HG02973 (cell line): ENCODE measurements at regions not wholly inside any gene's neighbourhood (a gene's known extent, or its start where the extent isn't known, plus 50 kb on each side); places are given as distances from the start of the nearest gene placed in this dataset.
A peak's percentile ranks its signal among the peaks of the same experiment; 100 is the strongest.
"Not testable (repeated sequence)": the region's sequence is repeated elsewhere in the genome, so short reads cannot be mapped to it uniquely, and the experiment has no call there.

Experiments used
- ATAC-seq: cut with Tn5 transposase; IDR thresholded peaks from one replicate; pipeline ENCODE4 v1.9.1; 2021; ENCODE audit warnings: moderate library complexity; ENCODE audit not compliant: unreplicated experiment

- ATAC-seq = no peak
Observed at GRCh38 chr7:17396692-17397091, 98.2 kb downstream of the AHR start.

DNA sequence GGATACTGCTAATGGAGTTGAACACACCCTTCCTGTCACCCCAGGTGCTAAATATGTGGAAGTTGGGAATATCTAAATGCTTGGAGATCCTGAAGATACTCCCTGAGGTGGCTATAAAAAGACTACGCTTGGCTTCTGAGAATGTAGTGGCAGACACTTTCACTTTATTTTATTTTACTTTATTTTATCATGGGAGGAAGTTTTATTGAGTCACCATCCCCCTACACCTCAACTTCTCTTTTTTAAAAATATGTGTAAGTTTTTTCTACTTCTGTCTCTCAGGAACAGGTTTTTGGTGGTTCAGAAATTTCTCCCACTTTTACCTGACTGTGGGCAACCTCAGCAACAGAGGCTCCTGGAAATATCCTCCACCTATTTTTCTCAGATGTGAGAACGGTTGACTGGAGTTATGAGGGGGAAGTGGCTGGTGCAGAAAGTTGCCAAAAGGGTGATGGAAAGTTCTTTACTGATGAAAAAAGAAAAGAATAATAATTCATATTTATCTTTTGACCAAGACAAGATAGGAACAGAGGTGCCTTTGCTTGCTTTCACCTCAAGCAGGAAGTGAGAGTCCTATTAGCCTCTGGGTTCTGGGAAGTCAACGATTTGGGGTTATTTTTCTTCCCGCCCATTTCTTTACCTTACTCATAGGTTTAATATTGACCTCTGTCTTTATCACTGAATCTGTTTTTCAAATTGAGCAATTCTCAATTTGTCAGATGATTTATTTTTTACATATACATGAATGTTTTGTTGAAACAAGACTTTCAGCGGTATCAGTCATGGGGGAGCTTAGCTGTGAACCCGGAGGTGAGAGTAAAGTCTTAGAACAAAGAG is 103.6 kb downstream of the AHR start:
- ATAC-seq = peak; percentile 62

GRCh38 chr7:17402628-17403278 is 104.3 kb downstream of the AHR start:
- ATAC-seq = peak; percentile 72

- ATAC-seq = no peak
Observed at GRCh38 chr7:17404006-17404405, 105.6 kb downstream of the AHR start.

DNA sequence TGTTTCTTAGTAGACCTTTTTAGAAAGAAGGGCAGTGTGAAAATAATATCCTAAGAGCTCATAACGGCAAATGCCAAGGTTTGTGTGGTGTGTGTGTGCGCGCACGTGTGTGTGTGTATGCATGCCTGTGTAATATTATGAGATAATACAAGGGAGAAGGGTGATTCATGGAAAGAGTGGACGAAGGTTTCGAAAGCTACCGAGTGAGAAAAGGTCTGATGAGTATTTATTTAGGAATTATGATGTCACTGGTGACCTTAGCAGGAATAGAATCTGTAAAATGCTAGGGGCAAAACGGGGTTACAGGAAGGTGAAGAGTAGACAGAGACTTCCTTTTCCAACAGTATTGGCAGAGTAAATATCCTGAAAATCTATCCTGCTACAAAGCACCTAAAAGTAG is 107.3 kb downstream of the AHR start:
- ATAC-seq = no peak

DNA sequence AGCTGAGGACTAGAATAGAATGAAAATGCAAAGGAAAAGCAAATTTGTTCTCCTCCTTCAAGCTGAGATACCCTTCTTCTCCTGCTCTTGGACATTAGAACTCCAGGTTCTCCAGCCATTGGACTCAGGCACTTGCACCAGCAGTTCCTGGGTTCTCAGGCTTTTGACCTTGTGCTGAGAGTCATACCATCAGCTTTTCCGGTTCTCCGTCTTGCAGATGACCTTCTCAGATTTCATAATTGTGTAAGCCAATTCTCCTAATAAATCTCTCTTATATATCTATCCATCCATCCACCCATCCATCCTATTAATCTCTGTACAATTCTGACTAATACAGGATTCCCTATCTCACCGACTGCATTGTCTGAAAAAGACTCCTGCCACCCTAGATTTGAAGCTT is 108.3 kb downstream of the AHR start:
- ATAC-seq = no peak

- ATAC-seq = no peak
Observed at GRCh38 chr7:17407229-17407628, 108.8 kb downstream of the AHR start.

GRCh38 chr7:17408245-17408903 is 109.9 kb downstream of the AHR start:
- ATAC-seq = no peak

GRCh38 chr7:17408904-17409290 is 110.4 kb downstream of the AHR start:
- ATAC-seq = no peak

DNA sequence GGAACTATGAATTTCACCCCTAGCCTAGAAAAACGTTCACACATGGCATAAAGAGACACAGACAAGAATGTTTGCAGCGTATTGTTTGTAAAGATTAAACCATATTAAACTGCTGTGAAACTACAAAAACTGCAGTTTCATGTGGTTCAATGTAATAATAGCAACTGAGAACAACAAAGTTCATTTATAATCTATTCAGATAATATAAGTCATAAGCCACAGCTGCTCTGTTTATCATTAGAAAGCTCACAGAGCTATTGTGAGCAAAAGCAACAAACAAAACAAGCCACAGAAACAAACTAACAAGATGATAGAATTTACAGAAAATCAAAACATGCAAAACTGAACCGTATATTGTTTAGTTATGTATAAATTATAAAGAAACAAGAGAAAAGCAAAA is 113.5 kb downstream of the AHR start:
- ATAC-seq = peak; percentile 92

GRCh38 chr7:17412883-17413282 is 114.4 kb downstream of the AHR start:
- no peak for ATAC-seq

DNA sequence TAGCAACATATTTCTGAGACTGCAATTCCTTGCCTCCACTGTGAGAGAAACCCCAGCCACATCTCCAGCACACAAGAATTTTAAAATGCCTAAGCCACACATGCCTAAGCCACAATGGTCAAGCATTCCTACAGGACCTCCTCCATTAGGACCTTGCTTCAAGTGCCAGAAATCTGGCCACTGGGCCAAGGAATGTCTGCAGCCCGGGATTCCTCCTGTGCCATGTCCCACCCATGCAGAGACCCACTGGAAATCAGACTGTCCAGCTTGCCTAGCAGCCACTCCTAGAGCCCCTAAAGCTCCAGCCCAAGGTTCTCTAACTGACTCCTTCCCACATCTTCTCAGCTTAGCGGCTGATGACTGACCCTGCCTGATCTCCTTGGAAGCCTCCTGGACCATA is 117.5 kb downstream of the AHR start:
- ATAC-seq = no peak

DNA sequence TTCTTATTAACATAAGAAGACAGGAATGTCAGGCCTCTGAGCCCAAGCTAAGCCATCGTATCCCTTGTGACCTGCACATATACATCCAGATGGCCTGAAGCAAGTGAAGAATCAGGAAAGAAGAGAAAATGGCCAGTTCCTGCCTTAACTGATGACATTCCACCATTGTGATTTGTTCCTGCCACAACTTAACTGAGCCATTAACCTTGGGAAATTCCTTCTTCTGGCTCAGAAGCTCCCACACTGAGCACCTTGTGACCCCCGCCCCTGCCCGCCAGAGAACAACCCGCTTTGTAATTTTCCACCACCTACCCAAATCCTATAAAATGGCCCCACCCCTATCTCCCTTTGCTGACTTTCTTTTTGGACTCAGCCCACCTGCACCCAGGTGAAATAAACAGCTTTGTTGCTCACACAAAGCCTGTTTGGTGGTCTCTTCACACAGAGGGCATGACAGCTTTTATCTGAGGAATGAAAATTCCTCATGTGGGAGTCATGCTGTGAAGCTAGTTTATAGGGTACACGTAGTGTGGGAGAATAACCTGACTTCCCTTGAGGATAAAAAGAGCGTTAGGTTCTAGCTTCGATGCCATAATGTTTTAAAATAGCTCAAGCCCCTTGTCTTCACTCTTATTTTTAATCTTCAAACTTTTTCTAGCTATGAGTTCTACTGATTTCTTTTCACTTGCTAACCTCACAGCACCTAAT is 122.0 kb downstream of the AHR start:
- ATAC-seq = not testable (repeated sequence)

- no peak for ATAC-seq
Observed at GRCh38 chr7:17421941-17422340, 123.5 kb downstream of the AHR start.

DNA sequence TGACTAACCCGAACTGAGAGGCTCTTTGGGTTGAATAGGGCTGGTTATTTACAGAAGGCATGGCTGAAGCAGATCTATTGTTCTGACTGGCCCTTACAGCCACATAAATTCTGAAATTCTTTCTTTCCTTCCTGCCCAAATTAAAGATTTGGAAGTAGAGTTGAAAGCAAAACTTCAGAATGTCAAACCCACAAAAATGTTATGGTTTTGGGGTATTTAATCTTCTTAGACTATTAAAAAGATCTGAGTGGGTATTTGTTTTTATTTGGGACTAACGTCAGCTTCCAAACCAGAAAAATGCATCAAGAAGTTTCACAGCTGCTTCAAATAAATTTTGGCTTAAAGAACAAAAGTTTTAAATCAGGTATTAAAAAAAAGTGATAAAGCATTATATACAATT is 124.5 kb downstream of the AHR start:
- no peak for ATAC-seq

- ATAC-seq = no peak
Observed at GRCh38 chr7:17427924-17428323, 129.5 kb downstream of the AHR start.

DNA sequence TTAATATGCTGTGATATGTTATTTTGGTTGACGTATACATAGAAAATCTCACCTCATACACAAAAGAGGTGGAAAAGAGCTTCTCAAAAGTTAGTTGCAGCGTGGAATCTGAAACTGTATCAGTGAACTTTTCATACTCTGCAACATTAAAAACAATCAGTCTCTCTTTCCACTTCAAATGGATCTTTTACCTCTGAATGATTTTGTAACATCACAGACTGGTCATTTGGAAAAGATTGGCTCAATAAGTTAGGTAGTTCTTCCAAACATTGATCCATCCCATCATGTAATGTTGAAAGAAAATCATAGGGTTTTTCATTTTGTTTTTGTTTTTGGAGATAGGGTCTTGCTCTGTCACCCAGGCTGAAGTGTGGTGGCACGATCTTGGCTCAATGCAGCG is 131.1 kb downstream of the AHR start:
- no peak for ATAC-seq

DNA sequence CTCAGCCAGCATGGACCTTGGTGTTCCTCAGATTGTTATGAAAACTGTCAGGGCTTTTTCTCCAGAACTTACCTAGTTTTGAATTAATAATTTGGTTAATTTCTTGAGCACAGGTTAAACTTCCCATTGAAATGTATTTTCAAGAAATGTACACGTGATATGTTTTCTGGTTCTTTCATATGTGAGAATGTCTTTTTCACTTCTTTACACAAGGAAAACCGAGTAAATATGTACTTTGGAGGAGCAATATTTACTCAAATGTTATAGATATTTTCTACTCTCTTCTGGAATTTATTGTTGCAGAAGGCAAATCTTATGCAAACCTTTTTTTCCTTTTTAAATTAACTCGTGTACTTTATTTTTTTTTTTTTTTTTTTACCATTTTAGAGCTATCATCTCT is 134.3 kb downstream of the AHR start:
- ATAC-seq = no peak

DNA sequence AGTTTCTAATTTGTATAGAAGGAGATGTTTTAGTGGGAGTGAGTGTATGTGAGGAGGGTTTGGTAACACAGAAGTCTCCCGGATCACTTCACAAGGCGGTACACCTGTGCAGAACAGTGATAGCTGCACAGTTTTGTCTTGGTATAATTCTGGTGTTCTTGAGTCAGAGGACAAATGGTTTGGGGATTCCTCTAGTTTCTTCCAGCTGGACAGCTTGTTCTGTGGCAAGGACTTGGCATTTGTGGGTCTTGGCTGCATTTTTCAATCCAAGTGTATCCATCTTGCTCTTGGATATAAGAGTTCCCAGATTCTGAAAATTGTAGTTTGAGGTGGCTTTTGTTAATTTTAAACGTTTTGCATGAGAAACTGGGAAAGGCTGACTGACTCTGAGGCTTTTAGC is 135.7 kb downstream of the AHR start:
- no peak for ATAC-seq

DNA sequence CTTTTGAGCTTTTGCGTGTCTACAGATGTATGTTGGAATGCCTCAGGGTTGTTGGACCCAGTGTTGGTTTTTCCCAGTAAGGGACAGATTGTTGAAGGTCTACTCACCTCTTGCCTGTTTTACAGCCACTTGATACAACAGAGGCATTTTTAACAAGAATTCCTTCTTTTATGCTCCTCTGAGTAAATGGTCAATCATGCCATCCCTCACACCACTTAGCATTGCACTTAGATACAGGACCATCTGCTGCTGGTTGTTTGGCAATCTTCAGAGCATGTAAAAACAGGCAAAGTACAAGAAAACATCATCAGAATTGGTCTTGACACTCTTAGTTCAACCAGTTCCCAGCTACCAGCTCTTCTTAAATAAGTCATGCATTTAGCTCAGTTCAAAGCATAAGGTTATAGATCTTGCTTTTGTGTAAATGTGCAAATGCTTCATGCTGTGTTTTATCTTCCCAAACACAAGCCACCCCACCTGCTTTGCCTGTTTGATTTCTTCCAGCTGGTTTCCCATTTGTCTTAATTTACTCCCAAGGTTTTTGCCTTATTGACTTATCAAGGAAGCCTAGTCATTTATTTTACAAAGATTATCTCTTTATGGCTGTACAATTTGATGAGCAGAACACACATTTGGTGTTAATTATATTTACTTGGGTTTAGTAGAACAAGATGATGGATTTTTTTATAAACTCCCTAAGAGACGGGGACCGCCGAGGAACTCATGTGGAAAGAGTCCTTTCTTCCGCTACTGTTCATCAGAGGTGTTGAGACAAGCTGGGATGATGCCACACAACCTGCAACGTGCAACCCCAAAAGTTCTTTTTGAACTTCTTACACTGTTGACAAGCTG is 136.6 kb downstream of the AHR start:
- no peak for ATAC-seq

GRCh38 chr7:17436126-17436525 is 137.7 kb downstream of the AHR start:
- ATAC-seq = no peak
